Activated CD8-positive, alpha-beta memory T cell treated with anti-CD3 and anti-CD28 coated beads, Interleukin-2, amount 10 ng/mL, durations not matched to agents 7 days and 5 days (primary cell): ENCODE measurements at regions not wholly inside any gene's neighbourhood (a gene's known extent, or its start where the extent isn't known, plus 50 kb on each side); places are given as distances from the start of the nearest gene placed in this dataset.
"Not testable (repeated sequence)": the region's sequence is repeated elsewhere in the genome, so short reads cannot be mapped to it uniquely, and the experiment has no call there.

Experiments used
- ATAC-seq: fragments of 150-1000 bp; cut with Tn5 transposase; one replicate; pipeline ENCODE4 v1.10.0; 2021; ENCODE audit warnings: moderate library complexity
- CTCF ChIA-PET: fragments of 350-600 bp; sonication (Branson Sonifier 250); formaldehyde crosslinking; loops from one replicate; lab custom pipeline; 2021; ENCODE audit warnings: antibody characterized with exemption; lab: Charles Lee
- DNase-seq: peaks from one replicate; pipeline ENCODE4 v3.0.0-alpha.2; 2020
- H3K27ac Mint-ChIP-seq: one replicate; pipeline ENCODE4 v1.8.0; 2021; ENCODE audit warnings: mild to moderate bottlenecking, mixed read lengths
- H3K27me3 Mint-ChIP-seq: one replicate; pipeline ENCODE4 v1.8.0; 2021; ENCODE audit warnings: mixed read lengths
- H3K36me3 Mint-ChIP-seq: one replicate; pipeline ENCODE4 v1.8.0; 2021; ENCODE audit warnings: mild to moderate bottlenecking, mixed read lengths
- H3K4me1 Mint-ChIP-seq: one replicate; pipeline ENCODE4 v1.8.0; 2021; ENCODE audit warnings: mixed read lengths
- H3K4me3 Mint-ChIP-seq: one replicate; pipeline ENCODE4 v1.8.0; 2021; ENCODE audit warnings: mild to moderate bottlenecking, moderate library complexity, mixed read lengths
- H3K9me3 Mint-ChIP-seq: one replicate; pipeline ENCODE4 v1.8.0; 2022; ENCODE audit warnings: low read depth, mixed read lengths

DNA sequence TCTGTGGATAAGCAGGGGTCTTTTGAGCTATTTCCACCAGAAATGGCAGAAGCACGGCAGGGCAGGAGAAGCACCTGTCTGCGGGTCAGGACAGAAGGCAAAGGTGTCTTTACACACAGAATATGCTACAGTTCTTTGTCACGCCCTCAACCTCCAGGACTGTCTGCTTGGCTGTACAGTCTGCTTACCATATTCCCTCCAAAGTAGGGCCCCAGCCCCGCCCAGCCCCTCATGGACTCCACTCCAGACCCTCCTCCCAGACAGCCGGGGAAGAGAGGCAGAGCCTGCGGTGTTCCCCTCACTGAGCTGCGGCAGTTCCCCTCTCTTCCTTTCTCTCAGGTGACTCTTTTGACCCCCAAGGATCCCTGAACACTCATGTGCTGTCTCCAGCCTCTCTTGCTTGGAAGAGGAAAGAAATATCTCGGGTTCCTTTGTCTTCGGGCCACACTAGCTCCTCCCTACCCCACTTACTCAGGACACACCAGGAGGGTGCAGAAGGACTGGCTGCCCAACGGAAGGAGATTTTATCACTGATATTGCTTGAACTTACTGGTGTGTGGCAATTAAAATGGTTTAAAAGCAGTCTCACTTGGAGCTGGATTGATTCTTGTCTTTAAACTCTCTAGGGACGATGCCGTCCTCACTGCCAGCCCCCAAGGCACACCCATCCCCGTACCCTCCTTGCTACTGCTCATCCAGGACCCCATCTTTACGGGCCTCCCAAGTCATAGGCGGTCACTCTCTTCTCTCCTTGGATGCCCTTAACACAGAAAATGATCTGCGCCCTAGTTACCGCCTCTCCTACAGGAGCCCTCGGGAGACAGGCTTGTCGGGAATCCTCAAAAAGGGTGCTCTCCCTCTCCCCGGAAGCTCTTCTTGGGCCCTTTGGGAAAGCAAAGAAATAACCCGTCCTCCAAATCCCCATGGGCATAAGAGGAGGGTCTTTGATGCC is 169.7 kb downstream of the TOMM20 start:
- Mint-ChIP-seq H3K9me3 (no peaks in the 10 kb centered on the region), H3K36me3 (no peaks in the 10 kb centered on the region), H3K27ac (no peak overlapping the region), H3K4me3 (no peak overlapping the region), H3K27me3 (no peaks in the 10 kb centered on the region), H3K4me1 (peaks cover 73% of the 10 kb centered on the region)
- CTCF ChIA-PET: interaction anchor here (2.1 kb wide), 1 partner anchor 33 kb away, joined by 7 read pairs; no protein-coding TSS in a partner anchor
- ATAC-seq: no peak
- DNase-seq: peak; percentile 40

DNA sequence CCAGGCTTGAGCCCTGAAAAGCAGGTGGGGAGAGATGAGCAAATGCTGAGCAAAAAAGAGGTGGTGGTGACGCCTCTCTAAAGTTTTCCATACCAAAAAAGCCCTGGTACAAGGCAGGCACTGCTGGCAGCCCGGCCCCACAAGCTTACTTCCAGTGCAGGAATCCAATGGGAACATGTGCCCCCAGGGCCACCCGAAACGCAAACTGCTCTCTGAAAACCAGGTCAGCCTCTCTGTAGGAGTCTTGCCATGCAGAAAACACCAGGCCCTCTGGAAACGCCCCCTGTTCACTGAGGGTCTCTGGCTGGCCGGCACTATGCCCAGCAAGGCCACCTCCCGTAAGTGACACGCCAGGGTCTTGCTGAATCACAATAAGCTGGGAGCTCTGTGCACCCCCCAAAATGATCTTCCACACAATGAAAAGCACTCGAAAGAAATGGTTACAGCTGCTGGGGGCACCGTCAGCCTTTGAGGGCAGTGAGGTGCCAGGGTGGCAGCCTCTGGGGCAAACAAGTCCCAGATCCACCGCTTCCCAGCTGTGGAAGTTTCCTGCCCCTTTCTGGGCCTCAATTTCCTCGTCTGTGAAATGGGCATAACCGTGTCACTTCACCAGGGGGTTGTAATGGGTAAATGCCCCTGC is 170.5 kb downstream of the TOMM20 start:
- CTCF ChIA-PET: no interaction called here
- no peak for ATAC-seq
- H3K9me3 Mint-ChIP-seq: no peaks in the 10 kb centered on the region
- H3K4me1 Mint-ChIP-seq: peaks cover 71% of the 10 kb centered on the region
- DNase-seq: peak; percentile 38
- H3K27ac Mint-ChIP-seq: no peak overlapping the region
- H3K4me3 Mint-ChIP-seq: no peak overlapping the region
- H3K27me3 Mint-ChIP-seq: no peaks in the 10 kb centered on the region
- peaks cover 2% of the 10 kb centered on the region for H3K36me3 Mint-ChIP-seq

DNA sequence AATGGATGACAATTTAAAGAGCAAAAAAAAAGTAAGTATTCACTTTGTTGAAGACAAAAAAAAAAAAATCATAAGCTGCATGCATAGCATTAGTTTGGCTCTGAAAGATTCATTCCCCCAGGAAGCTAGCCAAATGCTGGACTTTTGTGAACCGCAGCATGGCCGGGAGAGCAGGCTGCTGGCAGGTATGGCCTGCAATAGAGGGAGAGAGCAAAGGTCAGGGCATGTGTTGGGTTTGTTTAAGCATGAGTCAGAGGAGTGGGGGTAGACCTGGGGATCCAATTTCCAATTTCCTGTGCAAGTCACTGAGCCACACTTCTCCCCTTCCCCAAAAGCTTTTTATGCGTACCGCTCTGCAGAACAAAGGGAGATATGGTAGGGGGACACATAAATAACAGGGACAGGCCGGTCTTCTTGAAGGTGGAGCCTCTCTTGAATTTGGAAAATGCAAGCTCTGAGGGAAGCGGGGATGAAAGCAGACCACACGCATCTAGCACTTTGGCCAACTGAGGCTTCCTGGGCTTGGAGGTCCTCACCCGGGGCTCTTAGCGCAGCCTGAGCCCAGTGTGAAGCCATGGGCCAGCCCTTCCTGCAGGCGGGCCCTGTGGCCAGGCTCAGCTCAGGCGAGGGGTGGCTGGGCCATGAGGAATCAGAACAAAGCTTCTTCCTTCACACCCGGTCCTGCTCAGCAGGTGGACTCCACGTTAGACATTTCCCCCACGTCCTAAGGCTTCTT is 171.1 kb downstream of the TOMM20 start:
- H3K27ac Mint-ChIP-seq: peak overlapping the region; percentile 1
- H3K36me3 Mint-ChIP-seq: peaks cover 4% of the 10 kb centered on the region
- ATAC-seq (no peak), DNase-seq (peak; percentile 26)
- no peaks in the 10 kb centered on the region for H3K27me3 Mint-ChIP-seq
- no peak overlapping the region for H3K4me3 Mint-ChIP-seq
- CTCF ChIA-PET: no interaction called here
- H3K9me3 Mint-ChIP-seq: no peaks in the 10 kb centered on the region
- H3K4me1 Mint-ChIP-seq: peaks cover 66% of the 10 kb centered on the region

DNA sequence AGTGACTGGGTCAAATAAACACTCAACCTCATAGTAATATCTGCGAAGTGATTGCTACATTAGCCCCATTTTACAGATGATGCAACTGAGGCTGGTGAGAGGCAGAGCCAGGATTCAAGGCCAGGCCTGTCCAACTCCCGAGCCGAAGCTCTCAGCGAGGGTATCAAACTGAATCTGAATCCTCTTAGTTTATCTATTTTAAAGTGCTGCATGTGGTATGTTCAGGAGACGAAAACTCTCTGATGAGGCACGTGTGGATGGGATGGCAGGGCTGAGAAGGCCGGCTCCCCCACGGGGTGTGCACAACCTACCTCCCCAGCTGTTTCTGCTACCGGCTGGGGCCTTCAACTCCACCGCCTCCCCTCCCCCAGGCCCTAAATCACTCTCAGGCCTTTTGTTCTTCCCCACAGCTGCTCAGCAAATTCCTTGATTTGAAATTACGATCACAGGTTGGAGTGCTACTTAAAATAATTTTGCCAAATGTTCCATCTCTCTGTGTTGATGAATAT is 171.8 kb downstream of the TOMM20 start:
- no peaks in the 10 kb centered on the region for H3K9me3 Mint-ChIP-seq
- H3K4me1 Mint-ChIP-seq: peaks cover 60% of the 10 kb centered on the region
- peak overlapping the region; percentile 1 for H3K27ac Mint-ChIP-seq
- ATAC-seq (no peak), DNase-seq (peak; percentile 25)
- H3K4me3 Mint-ChIP-seq: no peak overlapping the region
- H3K36me3 Mint-ChIP-seq: peaks cover 4% of the 10 kb centered on the region
- H3K27me3 Mint-ChIP-seq: no peaks in the 10 kb centered on the region
- CTCF ChIA-PET: no interaction called here

DNA sequence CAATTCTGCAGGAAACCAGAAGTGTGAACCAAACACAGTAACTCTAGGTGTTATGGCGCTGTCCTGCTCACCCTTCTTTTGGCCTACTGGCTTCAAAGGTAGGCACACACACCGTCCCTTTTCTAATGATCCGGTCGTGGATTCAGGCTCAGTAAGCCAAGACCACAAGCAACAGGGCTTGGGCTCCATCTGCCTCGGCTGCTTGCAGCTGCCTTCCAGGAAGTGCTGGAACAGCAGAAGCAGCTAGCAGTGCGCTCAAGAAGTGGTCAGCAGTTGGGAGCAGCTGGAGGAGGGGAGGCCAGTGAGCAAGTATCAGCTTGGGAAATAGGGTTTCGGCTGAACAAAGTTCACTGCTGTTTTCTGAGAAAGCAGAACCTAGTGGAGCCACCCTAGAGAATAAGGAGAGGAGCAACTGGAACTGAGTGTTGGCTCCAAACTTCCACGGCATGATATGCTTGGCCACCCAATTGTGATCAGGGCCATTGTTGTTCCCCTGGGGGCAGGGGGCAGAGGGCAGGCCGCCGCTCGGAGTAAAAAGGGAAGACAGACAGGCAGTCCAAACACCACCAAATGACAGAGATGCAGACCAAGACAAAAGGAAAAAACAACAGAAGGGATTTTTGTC is 173.4 kb downstream of the TOMM20 start:
- Mint-ChIP-seq H3K4me1 (peaks cover 45% of the 10 kb centered on the region), H3K9me3 (no peaks in the 10 kb centered on the region), H3K27me3 (no peaks in the 10 kb centered on the region), H3K27ac (peak overlapping the region; percentile 81), H3K4me3 (no peak overlapping the region), H3K36me3 (peaks cover 6% of the 10 kb centered on the region)
- DNase-seq: no peak
- ATAC-seq: peak; percentile 71
- CTCF ChIA-PET: interaction anchor here (1.1 to 2.1 kb wide), 4 partner anchors 10 to 129 kb away, joined by 3 to 9 read pairs (median 5); no protein-coding TSS in a partner anchor

DNA sequence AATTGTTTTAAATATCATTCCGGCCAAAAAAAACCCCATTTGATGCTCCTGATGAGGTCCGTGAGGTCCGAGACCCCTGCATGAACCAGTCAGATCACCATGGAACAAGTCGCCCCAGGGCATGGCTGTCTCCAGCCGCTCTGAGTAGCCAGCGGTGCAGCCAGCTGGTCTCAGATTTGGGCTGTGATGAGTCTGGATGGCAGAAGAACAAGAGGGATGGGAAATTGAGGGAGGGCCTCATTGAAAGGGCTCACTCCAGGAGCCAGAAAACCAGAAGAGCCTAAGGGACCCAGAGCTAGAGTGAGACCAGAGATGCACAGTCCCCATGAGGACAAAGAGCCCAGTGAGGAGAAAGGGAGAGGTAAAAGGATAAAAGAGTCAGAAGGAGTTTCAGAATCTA is 174.0 kb downstream of the TOMM20 start:
- Mint-ChIP-seq H3K4me3 (no peak overlapping the region), H3K36me3 (peaks cover 6% of the 10 kb centered on the region), H3K27ac (peak overlapping the region; percentile 81), H3K9me3 (no peaks in the 10 kb centered on the region), H3K4me1 (peaks cover 40% of the 10 kb centered on the region), H3K27me3 (no peaks in the 10 kb centered on the region)
- ATAC-seq (peak; percentile 7), DNase-seq (no peak)
- CTCF ChIA-PET: interaction anchor here (2.0 to 2.1 kb wide), 2 partner anchors 10 to 129 kb away, joined by 5 to 9 read pairs; no protein-coding TSS in a partner anchor

DNA sequence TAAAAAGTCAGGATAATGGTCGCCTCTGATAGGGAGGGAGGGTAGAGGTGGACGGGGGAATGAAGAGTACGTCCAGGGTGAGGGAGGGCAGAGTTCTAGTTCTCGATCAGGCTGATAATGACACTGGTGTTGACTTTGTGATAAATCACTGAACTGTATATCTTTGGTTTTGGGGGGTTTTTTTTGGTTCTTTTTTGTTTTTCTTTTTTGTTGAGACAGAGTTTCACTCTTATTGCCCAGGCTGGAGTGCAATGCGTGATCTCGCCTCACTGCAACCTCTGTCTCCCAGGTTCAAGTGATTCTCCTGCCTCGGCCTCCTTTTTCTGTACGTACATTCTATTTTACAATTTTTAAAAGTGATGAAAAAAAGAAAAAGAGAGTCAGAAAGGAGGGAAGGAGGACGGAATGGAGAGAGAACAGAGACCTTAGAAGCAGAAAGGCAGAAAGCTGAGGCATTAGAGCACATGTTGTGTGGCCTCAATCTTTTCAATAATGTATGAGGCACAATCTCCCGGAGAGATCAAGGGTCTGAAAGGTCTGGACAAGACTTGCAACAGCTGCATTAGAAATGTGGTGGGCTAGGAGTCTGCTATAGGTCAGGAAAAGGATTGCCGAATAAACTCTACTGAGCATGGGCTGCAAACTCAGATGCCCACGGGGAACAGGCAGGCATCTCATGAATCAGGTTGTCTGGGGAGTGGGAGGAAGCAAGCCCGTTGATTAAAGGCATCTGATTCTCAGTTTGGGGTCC is 174.8 kb downstream of the TOMM20 start:
- peaks cover 34% of the 10 kb centered on the region for H3K4me1 Mint-ChIP-seq
- CTCF ChIA-PET: interaction anchor here (2.0 kb wide), 1 partner anchor 9 kb away, joined by 5 read pairs; no protein-coding TSS in a partner anchor
- ATAC-seq (no peak), DNase-seq (no peak)
- no peak overlapping the region for H3K4me3 Mint-ChIP-seq
- H3K9me3 Mint-ChIP-seq: peaks cover 6% of the 10 kb centered on the region
- H3K27ac Mint-ChIP-seq: peak overlapping the region; percentile 81
- peaks cover 6% of the 10 kb centered on the region for H3K36me3 Mint-ChIP-seq
- H3K27me3 Mint-ChIP-seq: no peaks in the 10 kb centered on the region

DNA sequence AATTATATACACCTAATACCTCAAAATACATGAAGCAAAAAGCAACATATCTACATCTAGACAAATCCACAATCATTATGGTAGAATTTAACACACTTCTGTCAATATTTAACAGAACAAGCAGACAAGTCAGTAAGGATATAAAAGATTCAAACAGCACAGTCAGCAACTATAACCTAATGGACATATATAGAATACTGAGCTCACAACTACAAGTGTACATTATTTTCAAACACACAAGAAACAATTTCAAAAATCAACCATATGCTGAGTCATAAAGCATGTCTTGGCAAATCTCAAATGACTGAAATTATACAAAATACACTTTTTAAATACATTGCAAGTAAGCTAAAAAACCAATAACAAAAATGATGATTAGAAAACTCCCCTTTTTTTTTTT is 178.0 kb downstream of the TOMM20 start:
- H3K9me3 Mint-ChIP-seq: peaks cover 6% of the 10 kb centered on the region
- H3K27me3 Mint-ChIP-seq: no peaks in the 10 kb centered on the region
- CTCF ChIA-PET: interaction anchor here (0.8 to 1.6 kb wide), 3 partner anchors 9 to 25 kb away, joined by 3 to 5 read pairs (median 3); no protein-coding TSS in a partner anchor
- peaks cover 22% of the 10 kb centered on the region for H3K4me1 Mint-ChIP-seq
- ATAC-seq: no peak
- no peak overlapping the region for H3K27ac Mint-ChIP-seq
- DNase-seq: no peak
- H3K4me3 Mint-ChIP-seq: no peak overlapping the region
- H3K36me3 Mint-ChIP-seq: peaks cover 8% of the 10 kb centered on the region

DNA sequence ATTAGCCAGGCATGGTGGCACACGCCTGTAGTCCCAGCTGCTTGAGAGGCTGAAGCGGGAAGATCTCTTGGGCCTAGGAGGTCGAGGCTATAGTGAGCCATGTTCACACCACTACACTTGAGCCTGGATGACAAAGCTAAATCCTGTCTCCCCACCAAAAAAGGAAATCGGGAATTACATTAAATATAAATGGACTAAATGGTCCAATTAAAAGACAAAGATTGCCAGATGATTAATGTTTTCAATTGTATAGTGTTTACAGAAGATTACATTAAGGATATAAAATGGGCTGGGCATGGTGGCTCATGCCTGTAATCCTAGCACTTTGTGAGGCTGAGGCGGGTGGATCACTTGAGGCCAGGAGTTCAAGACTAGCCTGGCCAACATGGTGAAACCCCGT is 179.1 kb downstream of the TOMM20 start:
- H3K9me3 Mint-ChIP-seq, H3K27me3 Mint-ChIP-seq, DNase-seq, CTCF ChIA-PET, ATAC-seq, H3K27ac Mint-ChIP-seq, H3K36me3 Mint-ChIP-seq, H3K4me3 Mint-ChIP-seq: not testable (repeated sequence)
- H3K4me1 Mint-ChIP-seq: peaks cover 15% of the 10 kb centered on the region

DNA sequence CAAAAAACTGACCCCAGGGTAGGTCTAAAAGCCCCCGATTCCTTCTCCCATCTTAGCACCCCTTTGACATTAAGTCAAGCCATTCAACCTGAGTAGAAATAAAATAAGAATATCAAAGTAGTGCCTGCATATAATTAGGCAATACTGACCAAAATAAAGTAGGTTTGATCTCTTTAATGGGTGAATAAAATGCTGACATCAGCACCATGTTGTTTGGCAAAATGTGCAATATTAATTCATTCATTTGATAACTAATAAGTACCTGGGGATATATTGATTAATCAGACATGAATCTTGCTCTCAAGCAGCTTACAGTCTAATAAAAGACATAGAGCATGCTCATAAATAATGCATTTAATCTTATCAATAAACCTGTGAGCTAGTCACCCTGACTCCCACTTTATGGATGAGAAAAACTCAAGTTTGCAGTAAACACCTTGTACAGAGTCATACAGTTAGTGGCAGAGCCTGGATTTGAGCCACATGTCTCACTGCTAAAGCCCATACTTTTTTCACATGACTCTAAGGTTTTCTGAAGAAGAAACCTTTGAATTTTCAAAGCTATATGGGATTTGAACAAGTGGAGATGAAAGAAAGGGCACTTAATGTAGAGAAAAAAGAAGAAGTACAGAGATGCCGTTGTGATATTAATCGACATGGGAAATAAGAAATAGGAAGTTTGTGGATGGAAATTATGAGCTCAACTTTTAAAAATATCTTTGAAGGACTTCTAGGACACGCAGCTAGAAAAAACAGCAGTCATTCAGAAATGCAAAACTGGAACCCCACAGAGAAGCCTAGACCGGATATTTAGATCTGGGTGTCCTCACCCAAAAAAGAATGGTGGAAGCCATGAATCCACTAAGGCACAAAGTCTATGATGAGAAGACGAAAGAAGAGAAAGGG is 183.9 kb downstream of the TOMM20 start:
- peaks cover 4% of the 10 kb centered on the region for H3K4me1 Mint-ChIP-seq
- no peaks in the 10 kb centered on the region for H3K27me3 Mint-ChIP-seq
- no peak overlapping the region for H3K27ac Mint-ChIP-seq
- ATAC-seq (no peak), DNase-seq (no peak)
- no peak overlapping the region for H3K4me3 Mint-ChIP-seq
- CTCF ChIA-PET: interaction anchor here (1.0 kb wide), 3 partner anchors 10 to 67 kb away, joined by 3 to 5 read pairs (median 3); no protein-coding TSS in a partner anchor
- H3K9me3 Mint-ChIP-seq: peaks cover 6% of the 10 kb centered on the region
- peaks cover 9% of the 10 kb centered on the region for H3K36me3 Mint-ChIP-seq

DNA sequence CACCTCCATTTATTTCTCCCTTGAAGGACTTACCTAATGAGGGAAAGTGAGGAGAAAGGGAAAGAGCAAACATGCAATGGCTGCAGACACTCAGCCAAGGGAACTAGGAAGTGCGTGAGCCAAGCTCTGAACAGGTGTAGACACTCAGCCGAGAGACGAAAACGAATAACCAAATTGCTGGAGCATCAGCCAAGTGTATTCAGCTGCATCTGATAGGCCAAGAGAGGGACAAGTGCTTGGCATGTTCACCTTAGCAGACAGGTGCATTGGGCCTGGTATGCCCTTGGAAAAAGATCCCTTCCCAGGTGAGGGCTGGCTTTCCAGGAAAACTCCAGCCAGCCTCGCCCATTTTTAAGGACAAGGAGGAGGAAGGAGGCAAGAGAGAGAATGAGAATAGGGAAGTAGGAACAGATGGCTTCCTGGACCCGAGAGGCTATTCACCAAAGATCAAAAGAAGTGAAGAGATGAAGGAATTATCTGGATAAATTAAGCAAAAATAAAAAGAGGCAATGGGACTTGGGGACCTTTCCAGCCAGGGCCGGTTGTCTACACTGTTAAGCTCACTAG is 184.7 kb downstream of the TOMM20 start:
- Mint-ChIP-seq H3K4me3 (no peak overlapping the region), H3K27ac (no peak overlapping the region), H3K27me3 (no peaks in the 10 kb centered on the region), H3K4me1 (peaks cover 4% of the 10 kb centered on the region), H3K9me3 (no peaks in the 10 kb centered on the region), H3K36me3 (peaks cover 9% of the 10 kb centered on the region)
- DNase-seq: no peak
- CTCF ChIA-PET: interaction anchor here (1.0 kb wide), 2 partner anchors 17 to 18 kb away, joined by 3 read pairs; no protein-coding TSS in a partner anchor
- no peak for ATAC-seq
